PC-3 (cell line): ENCODE measurements at regions not wholly inside any gene's neighbourhood (a gene's known extent, or its start where the extent isn't known, plus 50 kb on each side); places are given as distances from the start of the nearest gene placed in this dataset.
"Not testable (repeated sequence)": the region's sequence is repeated elsewhere in the genome, so short reads cannot be mapped to it uniquely, and the experiment has no call there.

Experiments used
- EZH2 ChIP-seq: fragments of 300-600 bp; sonication (generic); IDR thresholded peaks from one replicate; pipeline ENCODE4 v1.6.1; 2017; ENCODE audit warnings: antibody characterized with exemption, mild to moderate bottlenecking, low read length; ENCODE audit not compliant: unreplicated experiment
- TF ChIP-seq, protein P1 (sequence below): fragments of 300-600 bp; sonication (generic); conservative IDR thresholded peaks from 2 replicates; pipeline ENCODE4 v1.5.1; 2017; ENCODE audit warnings: antibody characterized with exemption, low read depth, mild to moderate bottlenecking, low read length

DNA sequence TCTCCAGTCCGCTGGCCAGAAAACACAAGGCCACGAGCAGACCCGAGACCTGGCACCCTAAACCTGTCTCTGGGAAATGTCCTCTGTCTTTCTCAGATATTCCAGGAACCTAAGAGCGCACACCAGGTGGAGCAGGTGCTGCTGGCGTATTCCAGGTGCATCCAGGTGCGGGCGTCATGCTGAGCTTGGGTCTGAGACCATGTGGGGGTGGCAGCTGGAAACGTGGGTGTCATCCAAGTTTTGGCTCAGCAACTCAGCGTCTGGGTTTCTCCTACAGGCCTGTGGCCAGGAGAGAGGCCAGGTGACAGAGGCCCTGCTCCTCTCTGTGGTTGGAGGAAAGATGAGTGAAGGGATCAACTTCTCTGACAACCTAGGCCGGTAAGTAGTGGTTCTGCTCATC is 103.3 kb upstream of the PZP start:
- TF ChIP-seq EZH2 = not testable (repeated sequence)
- TF ChIP-seq, protein P1, sequence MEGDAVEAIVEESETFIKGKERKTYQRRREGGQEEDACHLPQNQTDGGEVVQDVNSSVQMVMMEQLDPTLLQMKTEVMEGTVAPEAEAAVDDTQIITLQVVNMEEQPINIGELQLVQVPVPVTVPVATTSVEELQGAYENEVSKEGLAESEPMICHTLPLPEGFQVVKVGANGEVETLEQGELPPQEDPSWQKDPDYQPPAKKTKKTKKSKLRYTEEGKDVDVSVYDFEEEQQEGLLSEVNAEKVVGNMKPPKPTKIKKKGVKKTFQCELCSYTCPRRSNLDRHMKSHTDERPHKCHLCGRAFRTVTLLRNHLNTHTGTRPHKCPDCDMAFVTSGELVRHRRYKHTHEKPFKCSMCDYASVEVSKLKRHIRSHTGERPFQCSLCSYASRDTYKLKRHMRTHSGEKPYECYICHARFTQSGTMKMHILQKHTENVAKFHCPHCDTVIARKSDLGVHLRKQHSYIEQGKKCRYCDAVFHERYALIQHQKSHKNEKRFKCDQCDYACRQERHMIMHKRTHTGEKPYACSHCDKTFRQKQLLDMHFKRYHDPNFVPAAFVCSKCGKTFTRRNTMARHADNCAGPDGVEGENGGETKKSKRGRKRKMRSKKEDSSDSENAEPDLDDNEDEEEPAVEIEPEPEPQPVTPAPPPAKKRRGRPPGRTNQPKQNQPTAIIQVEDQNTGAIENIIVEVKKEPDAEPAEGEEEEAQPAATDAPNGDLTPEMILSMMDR = not testable (repeated sequence)
